ENCODE measurements at regions not wholly inside any gene's neighbourhood (a gene's known extent, or its start where the extent isn't known, plus 50 kb on each side); places are given as distances from the start of the nearest gene placed in this dataset.

- DNase-seq (no peak), ATAC-seq (replicated peaks) (no peak)
- Mint-ChIP-seq H3K4me1 (peaks cover 0 to 1% of the 10 kb centered on the region in 2 donors), H3K36me3 (no peaks in the 10 kb centered on the region), H3K27ac (no peak overlapping the region), H3K4me3 (no peak overlapping the region), H3K9me3 (no peaks in the 10 kb centered on the region), H3K27me3 (no peaks in the 10 kb centered on the region)
Measured at GRCh38 chr17:63126607-63127006, 160.6 kb downstream of the TANC2 start.

GRCh38 chr17:63132459-63132911 is 166.4 kb downstream of the TANC2 start:
- Mint-ChIP-seq H3K27ac (no peak overlapping the region), H3K9me3 (no peaks in the 10 kb centered on the region), H3K4me3 (no peak overlapping the region), H3K36me3 (no peaks in the 10 kb centered on the region), H3K27me3 (no peaks in the 10 kb centered on the region), H3K4me1 (no peaks in the 10 kb centered on the region)
- ATAC-seq (replicated peaks) (no peak), DNase-seq (no peak)

- Mint-ChIP-seq H3K36me3 (no peaks in the 10 kb centered on the region), H3K27me3 (no peaks in the 10 kb centered on the region), H3K9me3 (no peaks in the 10 kb centered on the region), H3K4me3 (no peak overlapping the region), H3K4me1 (peaks cover 0 to 5% of the 10 kb centered on the region in 2 donors), H3K27ac (no peak overlapping the region)
- DNase-seq (no peak), ATAC-seq (replicated peaks) (no peak)
Measured at GRCh38 chr17:63133491-63133890, 167.5 kb downstream of the TANC2 start.

GRCh38 chr17:63134867-63135266 is 168.8 kb downstream of the TANC2 start:
- no peaks in the 10 kb centered on the region for H3K36me3 Mint-ChIP-seq
- H3K9me3 Mint-ChIP-seq, result no peaks in the 10 kb centered on the region
- H3K4me1 Mint-ChIP-seq, result peaks cover 0 to 11% of the 10 kb centered on the region in 2 donors
- H3K4me3 Mint-ChIP-seq, result no peak overlapping the region
- ATAC-seq (replicated peaks) (no peak), DNase-seq (no peak)
- no peaks in the 10 kb centered on the region for H3K27me3 Mint-ChIP-seq
- H3K27ac Mint-ChIP-seq, result no peak overlapping the region

GRCh38 chr17:63136369-63137012 is 170.5 kb downstream of the TANC2 start:
- ATAC-seq (replicated peaks) (no peak), DNase-seq (no peak)
- peaks cover 0 to 18% of the 10 kb centered on the region in 2 donors for H3K4me1 Mint-ChIP-seq
- no peak overlapping the region for H3K4me3 Mint-ChIP-seq
- no peaks in the 10 kb centered on the region for H3K9me3 Mint-ChIP-seq
- no peak overlapping the region for H3K27ac Mint-ChIP-seq
- H3K36me3 Mint-ChIP-seq, result no peaks in the 10 kb centered on the region
- H3K27me3 Mint-ChIP-seq, result no peaks in the 10 kb centered on the region

GRCh38 chr17:63137163-63137562 is 171.1 kb downstream of the TANC2 start:
- ATAC-seq (replicated peaks) (no peak), DNase-seq (no peak)
- Mint-ChIP-seq H3K36me3 (no peaks in the 10 kb centered on the region), H3K27me3 (no peaks in the 10 kb centered on the region), H3K9me3 (no peaks in the 10 kb centered on the region), H3K4me1 (peaks cover 0 to 18% of the 10 kb centered on the region in 2 donors), H3K4me3 (no peak overlapping the region), H3K27ac (no peak overlapping the region)

- ATAC-seq (replicated peaks), result peak in 1 of 2 donors; percentile 47
- no peak overlapping the region for H3K4me3 Mint-ChIP-seq
- H3K27ac Mint-ChIP-seq, result no peak overlapping the region
- no peaks in the 10 kb centered on the region for H3K36me3 Mint-ChIP-seq
- H3K9me3 Mint-ChIP-seq, result no peaks in the 10 kb centered on the region
- DNase-seq, result no peak
- H3K27me3 Mint-ChIP-seq, result no peaks in the 10 kb centered on the region
- H3K4me1 Mint-ChIP-seq, result peaks cover 0 to 18% of the 10 kb centered on the region in 2 donors
Measured at GRCh38 chr17:63138713-63139112, 172.7 kb downstream of the TANC2 start.

GRCh38 chr17:63139356-63139755 is 173.3 kb downstream of the TANC2 start:
- H3K36me3 Mint-ChIP-seq, result no peaks in the 10 kb centered on the region
- no peaks in the 10 kb centered on the region for H3K27me3 Mint-ChIP-seq
- DNase-seq, result no peak

GRCh38 chr17:63140255-63140654 is 174.2 kb downstream of the TANC2 start:
- no peaks in the 10 kb centered on the region for H3K9me3 Mint-ChIP-seq

More at GRCh38 chr17:63139356-63139755, 173.3 kb downstream of the TANC2 start:
- Mint-ChIP-seq H3K4me1 (peaks cover 0 to 18% of the 10 kb centered on the region in 2 donors), H3K4me3 (no peak overlapping the region), H3K27ac (peak overlapping the region; percentile 20), H3K9me3 (no peaks in the 10 kb centered on the region)
- ATAC-seq (replicated peaks), result no peak

GRCh38 chr17:63142836-63143235 is 176.8 kb downstream of the TANC2 start:
- no peak overlapping the region for H3K27ac Mint-ChIP-seq
- no peaks in the 10 kb centered on the region for H3K36me3 Mint-ChIP-seq
- no peak overlapping the region for H3K4me3 Mint-ChIP-seq
- ATAC-seq (replicated peaks) (no peak), DNase-seq (no peak)
- no peaks in the 10 kb centered on the region for H3K9me3 Mint-ChIP-seq
- no peaks in the 10 kb centered on the region for H3K27me3 Mint-ChIP-seq
- peaks cover 0 to 18% of the 10 kb centered on the region in 2 donors for H3K4me1 Mint-ChIP-seq

More at GRCh38 chr17:63140255-63140654, 174.2 kb downstream of the TANC2 start:
- DNase-seq (peak; percentile 17), ATAC-seq (replicated peaks) (peak; percentile 85 to 92)
- Mint-ChIP-seq H3K4me1 (peaks cover 0 to 18% of the 10 kb centered on the region in 2 donors), H3K36me3 (no peaks in the 10 kb centered on the region), H3K27me3 (no peaks in the 10 kb centered on the region), H3K4me3 (no peak overlapping the region), H3K27ac (no peak overlapping the region)

- ATAC-seq (replicated peaks), result no peak
- no peaks in the 10 kb centered on the region for H3K27me3 Mint-ChIP-seq
- no peak for DNase-seq
- no peak overlapping the region for H3K4me3 Mint-ChIP-seq
- peaks cover 3 to 6% of the 10 kb centered on the region in 2 donors for H3K4me1 Mint-ChIP-seq
- H3K36me3 Mint-ChIP-seq, result no peaks in the 10 kb centered on the region
- no peaks in the 10 kb centered on the region for H3K9me3 Mint-ChIP-seq
- H3K27ac Mint-ChIP-seq, result no peak overlapping the region
Measured at GRCh38 chr17:63150490-63150889, 184.5 kb downstream of the TANC2 start.

GRCh38 chr17:63150994-63151464 is 185.0 kb downstream of the TANC2 start:
- no peak overlapping the region for H3K27ac Mint-ChIP-seq
- peaks cover 3 to 6% of the 10 kb centered on the region in 2 donors for H3K4me1 Mint-ChIP-seq
- H3K27me3 Mint-ChIP-seq, result no peaks in the 10 kb centered on the region
- ATAC-seq (replicated peaks) (no peak), DNase-seq (no peak)
- H3K9me3 Mint-ChIP-seq, result no peaks in the 10 kb centered on the region
- no peaks in the 10 kb centered on the region for H3K36me3 Mint-ChIP-seq
- no peak overlapping the region for H3K4me3 Mint-ChIP-seq

- Mint-ChIP-seq H3K9me3 (no peaks in the 10 kb centered on the region), H3K27me3 (no peaks in the 10 kb centered on the region), H3K4me1 (peaks cover 6 to 11% of the 10 kb centered on the region in 2 donors), H3K36me3 (no peaks in the 10 kb centered on the region), H3K27ac (no peak overlapping the region), H3K4me3 (no peak overlapping the region)
- no peak for ATAC-seq (replicated peaks)
- DNase-seq, result no peak
Measured at GRCh38 chr17:63151941-63152523, 186.0 kb downstream of the TANC2 start.

GRCh38 chr17:63153488-63153887 is 187.5 kb downstream of the TANC2 start:
- Mint-ChIP-seq H3K9me3 (no peaks in the 10 kb centered on the region), H3K27me3 (no peaks in the 10 kb centered on the region), H3K27ac (no peak overlapping the region), H3K36me3 (no peaks in the 10 kb centered on the region), H3K4me3 (no peak overlapping the region), H3K4me1 (peaks cover 6 to 12% of the 10 kb centered on the region in 2 donors)
- DNase-seq, result no peak
- ATAC-seq (replicated peaks), result no peak

GRCh38 chr17:63154586-63155244 is 188.7 kb downstream of the TANC2 start:
- H3K9me3 Mint-ChIP-seq, result no peaks in the 10 kb centered on the region
- no peaks in the 10 kb centered on the region for H3K27me3 Mint-ChIP-seq
- no peak for ATAC-seq (replicated peaks)
- no peak overlapping the region for H3K4me3 Mint-ChIP-seq
- H3K4me1 Mint-ChIP-seq, result peaks cover 6 to 12% of the 10 kb centered on the region in 2 donors
- no peak overlapping the region for H3K27ac Mint-ChIP-seq
- H3K36me3 Mint-ChIP-seq, result no peaks in the 10 kb centered on the region
- DNase-seq, result no peak
